ENCODE measurements at regions not wholly inside any gene's neighbourhood (a gene's known extent, or its start where the extent isn't known, plus 50 kb on each side); places are given as distances from the start of the nearest gene placed in this dataset.

DNA sequence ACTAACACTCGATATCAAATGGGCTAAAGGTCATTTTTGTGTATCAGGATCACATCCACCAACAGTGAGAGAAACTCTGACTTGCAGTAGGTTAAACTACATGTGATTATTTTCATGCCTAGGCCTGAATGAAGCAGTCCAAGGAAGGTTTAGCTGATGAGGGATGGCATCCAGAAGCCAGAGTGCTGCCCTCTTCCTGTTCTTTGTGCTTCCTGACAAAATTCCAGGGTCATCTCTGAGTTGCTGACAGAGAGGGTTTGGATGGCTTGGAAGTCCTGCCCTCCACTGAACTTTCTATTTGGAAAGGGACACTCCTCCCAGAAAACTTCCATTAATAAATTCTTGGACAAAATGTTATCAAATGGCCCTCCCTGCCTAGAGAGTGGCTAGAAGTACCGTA lies 728.3 kb upstream of the SLC10A2 start:
- no peak for TF ChIP-seq CTCF (IDR thresholded peaks at IDR 0.05; ENCODE audit: low read depth, low read length, poor library complexity, severe bottlenecking)
- no peak for TF ChIP-seq EZH2phosphoT487 (IDR thresholded peaks at IDR 0.05; ENCODE audit: borderline replicate concordance, low read length)
